ENCODE measurements at regions not wholly inside any gene's neighbourhood (a gene's known extent, or its start where the extent isn't known, plus 50 kb on each side); places are given as distances from the start of the nearest gene placed in this dataset.

- TF ChIP-seq POLR2AphosphoS5 (IDR thresholded peaks at IDR 0.05; ENCODE audit: low read depth, low read length) (no peak), POLR2A (IDR thresholded peaks at IDR 0.05; ENCODE audit: low read depth, low read length) (no peak), POU2F2 (IDR thresholded peaks at IDR 0.05; ENCODE audit: low read depth, low read length) (no peak), TAF1 (IDR thresholded peaks at IDR 0.05; ENCODE audit: low read depth, low read length) (no peak), SPI1 (IDR thresholded peaks at IDR 0.05; ENCODE audit: low read depth, low read length) (no peak), PAX5 (IDR thresholded peaks at IDR 0.05; ENCODE audit: insufficient read depth, low read length, severe bottlenecking) (no peak)
Observed at GRCh38 chr4:84407554-84408407, 91.3 kb downstream of the NKX6-1 start.
